NCI-H2029 treated with DMSO at 0.1 percent for 48 hours (cell line): ENCODE measurements at regions not wholly inside any gene's neighbourhood (a gene's known extent, or its start where the extent isn't known, plus 50 kb on each side); places are given as distances from the start of the nearest gene placed in this dataset.

Experiments
- DNase-seq: peaks from one replicate; lab custom pipeline; 2025; lab: John Stamatoyannopoulos, UW

DNA sequence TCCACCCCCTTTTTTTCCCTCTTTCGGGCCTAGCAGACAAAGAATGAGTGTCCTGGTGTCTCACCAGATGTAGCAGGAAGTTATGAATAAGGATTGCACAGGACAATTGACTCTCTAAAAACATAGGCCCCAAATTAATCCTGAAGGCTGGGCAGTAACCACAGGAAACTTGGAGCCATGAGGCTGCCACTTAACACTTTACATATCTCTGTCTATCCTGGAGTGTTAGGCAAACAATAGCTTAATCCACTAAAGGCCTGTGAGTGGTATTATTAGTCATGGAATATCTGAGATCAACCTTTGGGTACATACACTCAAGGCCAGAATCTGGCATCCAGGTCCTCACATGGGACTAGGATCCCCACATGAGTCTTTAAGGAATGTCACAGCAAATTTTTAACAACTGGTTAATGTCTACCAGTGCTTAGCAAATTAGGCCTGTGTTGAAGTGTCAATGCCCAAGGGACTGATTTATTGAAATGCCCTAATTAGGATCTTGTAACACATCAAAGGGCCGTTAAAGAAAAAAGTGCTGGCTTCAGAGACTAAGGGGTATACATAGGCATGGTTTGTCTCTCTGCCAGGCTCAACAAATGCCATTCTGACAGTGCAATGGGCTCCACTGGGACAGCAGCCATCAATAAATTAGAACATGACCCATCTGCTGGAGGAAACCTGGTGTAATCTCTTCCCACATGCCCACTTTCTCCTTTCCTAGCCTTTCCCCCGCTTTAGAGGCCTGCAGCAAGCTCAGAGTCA, 196.7 kb upstream of the TBX20 start:
- DNase-seq, result no peak

GRCh38 chr7:35448486-35448885, 194.6 kb upstream of the TBX20 start:
- no peak for DNase-seq

DNA sequence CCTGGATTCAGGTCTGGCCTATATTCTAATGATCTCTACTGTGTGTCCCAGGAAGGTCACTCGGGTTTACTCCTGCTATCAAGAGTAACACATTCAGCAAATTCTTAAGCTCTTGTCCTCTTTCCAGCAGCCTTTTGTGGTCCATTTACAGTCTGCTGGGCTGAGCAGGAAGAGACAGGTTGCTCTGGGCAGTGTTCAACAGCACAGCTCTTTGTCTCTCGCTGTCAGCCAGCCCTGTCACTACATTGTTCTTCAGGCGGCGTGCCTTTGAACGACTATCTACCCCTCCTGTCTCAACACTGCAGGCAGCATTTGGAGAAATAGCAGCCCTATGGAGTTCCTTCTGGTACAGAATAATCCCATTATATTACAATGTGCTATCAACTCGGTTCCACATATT, 192.2 kb upstream of the TBX20 start:
- no peak for DNase-seq

DNA sequence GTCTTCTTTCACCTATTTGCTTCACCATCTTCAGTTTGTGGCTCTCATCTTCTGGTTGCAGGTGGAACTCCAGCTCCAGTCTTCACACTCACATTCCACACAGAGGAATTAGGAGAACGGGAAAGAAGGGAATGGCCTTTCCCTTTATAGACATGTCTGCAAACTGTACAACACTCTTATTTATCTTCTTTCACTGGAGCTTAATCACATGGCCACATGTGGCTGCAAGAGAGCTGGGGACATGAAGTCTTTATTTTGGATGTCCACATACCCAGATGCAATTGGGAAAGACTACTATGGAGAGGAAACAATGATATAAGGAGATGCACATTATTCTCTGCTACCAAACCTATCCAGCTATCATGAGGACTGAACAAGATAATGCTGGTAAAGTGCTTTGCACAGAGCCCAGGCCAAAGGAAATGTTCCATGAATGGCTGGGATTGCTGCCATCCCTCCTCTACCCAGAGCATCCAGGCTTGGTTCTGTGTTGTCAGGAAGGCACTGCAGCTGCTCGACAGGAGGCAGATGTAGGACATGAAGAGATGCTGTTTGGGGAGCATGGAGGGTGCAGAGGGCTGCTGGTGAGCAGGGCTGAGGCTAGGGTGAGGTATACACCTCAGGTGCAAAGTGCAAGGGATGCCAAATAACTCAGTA, 183.8 kb upstream of the TBX20 start:
- no peak for DNase-seq

GRCh38 chr7:35436452-35436851, 182.6 kb upstream of the TBX20 start:
- DNase-seq, result no peak

GRCh38 chr7:35430547-35431153, 176.8 kb upstream of the TBX20 start:
- DNase-seq, result no peak

DNA sequence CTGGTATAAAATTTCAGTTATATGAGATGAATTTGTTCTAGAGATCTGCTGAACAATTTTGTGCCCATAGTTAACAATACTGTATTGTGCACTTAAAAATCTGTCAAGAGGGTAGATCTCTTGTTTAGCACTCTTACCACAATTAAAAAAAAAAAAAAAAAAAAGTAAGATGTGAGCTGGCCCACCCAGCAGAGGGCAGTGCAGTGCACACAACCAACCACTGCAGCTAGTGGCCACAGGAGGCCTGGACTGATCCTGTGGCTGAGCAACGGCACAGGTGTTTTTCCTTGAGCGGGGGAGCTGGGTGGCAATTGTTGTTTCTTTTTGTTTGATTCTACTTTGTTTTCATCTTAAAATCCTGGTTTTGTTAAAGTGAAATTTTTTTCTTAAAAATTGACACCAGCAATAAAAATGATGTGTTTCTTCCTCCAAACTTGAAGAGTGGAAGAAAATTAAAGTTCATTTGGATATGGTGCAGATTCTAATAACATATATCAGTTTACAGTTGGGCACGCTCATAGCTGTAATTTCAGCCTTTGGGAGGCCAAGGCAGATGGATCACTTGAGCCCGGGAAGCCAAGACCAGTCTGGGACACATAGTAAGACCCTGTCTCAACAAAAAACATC, 171.1 kb upstream of the TBX20 start:
- no peak for DNase-seq

DNA sequence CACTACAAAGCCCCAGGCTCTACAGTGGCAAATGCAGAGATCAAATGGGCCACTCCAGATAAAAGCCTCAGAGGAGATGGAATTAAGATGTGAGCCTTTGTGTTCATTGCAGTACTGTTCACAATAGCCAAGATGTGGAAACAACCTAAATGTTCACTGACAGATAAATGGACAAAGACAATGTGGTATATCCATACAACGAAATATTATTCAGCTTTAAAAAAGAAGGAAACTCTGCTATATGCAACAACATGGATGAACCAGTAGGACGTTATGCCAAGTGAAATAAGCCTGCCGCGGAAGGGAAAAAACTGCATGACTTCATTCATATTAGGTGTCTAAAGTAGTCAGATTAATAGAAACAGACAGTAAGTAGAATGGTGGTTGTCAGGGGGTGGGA, 170.5 kb upstream of the TBX20 start:
- no peak for DNase-seq

GRCh38 chr7:35422715-35423114, 168.8 kb upstream of the TBX20 start:
- DNase-seq, result no peak

DNA sequence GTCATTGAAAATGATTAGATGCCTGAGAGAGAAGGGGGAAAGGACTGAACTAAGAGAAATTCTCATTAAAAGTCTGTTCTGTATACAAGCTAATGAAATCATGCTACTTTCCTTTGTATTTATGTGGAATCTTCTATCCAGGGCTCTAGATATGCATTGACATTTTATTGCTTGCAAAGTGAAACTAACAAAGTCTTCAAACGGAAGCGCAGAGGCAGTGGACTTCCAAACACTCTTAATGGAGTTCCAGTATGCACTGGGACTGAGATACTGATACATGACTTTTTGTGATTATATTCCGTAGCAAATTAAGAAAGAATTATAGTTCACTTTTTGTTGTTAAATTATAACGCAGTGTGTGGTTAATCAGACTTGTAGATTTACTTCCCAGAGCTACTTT, 166.8 kb upstream of the TBX20 start:
- no peak for DNase-seq

DNA sequence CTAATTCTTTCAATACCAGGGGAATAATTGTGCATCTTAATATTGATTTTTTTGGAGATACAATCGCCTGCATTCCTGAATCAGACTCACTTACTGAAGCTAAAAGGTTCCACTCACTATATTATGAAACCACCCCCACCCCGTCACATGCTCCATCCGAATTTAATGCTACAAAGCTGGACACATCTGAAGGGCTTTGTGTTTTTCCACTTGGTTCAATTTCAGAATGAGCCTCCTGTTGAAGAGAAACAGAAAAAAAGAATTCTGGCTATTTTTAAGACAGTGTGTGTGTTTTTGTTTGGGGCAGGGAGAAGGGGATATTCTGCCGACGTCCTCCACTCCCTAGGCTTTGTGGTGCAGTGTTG, 165.5 kb upstream of the TBX20 start:
- DNase-seq, result no peak

DNA sequence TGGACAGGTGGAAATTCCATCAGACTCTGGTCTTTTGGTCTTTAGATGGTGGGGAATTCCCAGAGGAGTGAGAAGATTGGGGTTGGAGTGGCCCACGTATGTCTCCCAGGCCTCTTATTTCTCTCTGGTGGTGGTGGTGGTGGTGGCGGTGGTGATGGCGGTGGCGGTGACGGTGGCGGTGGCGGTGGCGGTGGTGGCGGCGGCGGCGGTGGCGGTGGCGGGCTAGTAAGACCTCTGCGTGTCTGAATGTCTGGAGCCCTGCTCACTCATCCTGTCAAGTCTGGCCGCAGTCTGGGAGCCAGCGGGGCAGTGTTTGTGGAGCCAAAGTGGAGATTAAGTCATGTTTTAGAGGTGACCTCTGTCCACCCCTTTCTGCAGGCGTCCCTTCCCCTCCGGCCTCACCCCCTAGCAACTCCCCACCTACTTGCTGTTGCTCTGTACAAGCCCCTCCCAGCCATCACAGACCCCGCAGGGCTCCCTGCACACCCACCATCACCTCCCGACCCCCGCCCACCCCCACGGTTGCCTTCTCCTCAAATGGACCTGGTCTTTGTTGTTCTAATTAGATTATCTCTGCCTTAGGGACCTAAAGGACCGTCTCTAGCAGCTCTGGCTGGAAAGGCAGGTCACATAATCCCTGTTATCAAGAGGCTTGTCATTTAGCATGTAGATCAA, 165.0 kb upstream of the TBX20 start:
- no peak for DNase-seq

DNA sequence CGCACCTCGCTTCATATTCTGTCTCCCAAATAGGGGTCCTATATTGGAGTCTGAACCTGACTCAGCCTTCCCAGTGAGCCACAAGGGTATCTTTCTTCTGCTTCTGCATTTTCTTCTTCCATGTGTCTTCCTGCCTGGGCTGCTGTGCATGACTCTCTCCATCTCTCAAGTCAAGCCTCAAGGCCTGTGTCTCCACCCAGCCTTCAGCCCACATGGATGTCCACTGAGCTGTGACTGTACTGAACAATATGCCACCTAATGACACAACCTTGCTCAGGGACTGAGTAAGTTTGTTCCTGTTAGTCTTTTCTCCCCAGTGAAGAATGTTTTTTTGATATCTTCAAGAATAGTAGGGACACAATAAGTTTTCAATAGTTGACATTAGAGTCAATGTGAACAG, 162.7 kb upstream of the TBX20 start:
- no peak for DNase-seq

- DNase-seq, result no peak
These were observed 161.5 kb upstream of the TBX20 start for GRCh38 chr7:35415411-35415822.

DNA sequence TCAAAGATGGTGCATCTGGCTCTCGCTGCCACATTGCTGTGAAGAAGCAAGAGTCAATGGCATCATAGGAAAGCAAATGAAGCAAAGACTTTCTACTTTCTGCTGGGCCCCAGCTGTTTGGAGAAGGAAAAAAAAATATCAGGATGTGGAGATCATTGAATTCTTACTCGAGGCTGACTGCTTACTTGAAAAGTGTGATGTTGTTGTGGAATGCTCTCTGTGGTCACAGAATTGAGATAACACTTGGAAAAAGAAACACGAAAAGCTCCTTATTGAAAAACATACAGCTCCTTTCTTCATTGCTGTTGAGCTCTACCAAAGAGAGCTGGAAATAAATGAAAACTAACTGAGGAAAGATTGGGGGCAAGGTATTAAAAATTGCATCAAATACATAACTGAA, 157.4 kb upstream of the TBX20 start:
- no peak for DNase-seq

DNA sequence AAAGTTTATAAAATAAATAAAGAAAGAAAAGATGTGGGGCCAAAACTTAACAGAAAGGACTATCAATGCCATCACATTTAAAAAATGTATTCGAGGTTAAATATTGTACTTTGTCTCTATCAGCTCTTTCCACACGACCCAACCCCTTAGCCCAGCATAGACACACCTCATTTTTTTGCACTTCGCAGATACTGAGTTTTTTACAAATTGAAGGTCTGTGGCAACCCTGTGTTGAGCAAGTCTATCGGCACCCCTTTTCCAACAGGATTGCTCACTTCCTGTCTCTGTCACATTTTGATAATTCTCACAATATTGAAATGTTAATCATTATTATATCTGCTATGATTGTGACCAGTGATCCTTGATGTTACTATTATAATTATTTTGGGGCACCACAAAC, 151.6 kb upstream of the TBX20 start:
- DNase-seq, result no peak

- no peak for DNase-seq
These were observed 147.4 kb upstream of the TBX20 start for GRCh38 chr7:35401217-35401879.

DNA sequence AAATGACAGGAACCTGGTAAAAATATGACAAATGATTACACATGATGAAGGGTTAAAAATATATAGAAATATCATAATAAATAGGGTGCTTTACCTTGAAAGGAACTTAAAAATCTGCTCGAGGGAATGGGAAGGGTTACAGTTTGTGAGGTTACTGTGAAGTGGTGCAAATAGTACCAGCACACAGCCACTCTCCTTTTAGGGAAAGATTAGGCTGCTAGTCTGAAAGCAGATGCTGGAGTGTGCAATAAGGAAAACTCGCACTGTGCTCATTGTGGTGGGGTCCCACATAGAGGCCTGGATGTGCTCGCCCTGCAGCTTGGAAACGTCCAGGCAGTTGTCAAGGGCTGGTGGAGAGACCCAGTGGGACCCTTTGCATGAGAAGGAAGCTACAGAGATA, 145.9 kb upstream of the TBX20 start:
- DNase-seq, result no peak

DNA sequence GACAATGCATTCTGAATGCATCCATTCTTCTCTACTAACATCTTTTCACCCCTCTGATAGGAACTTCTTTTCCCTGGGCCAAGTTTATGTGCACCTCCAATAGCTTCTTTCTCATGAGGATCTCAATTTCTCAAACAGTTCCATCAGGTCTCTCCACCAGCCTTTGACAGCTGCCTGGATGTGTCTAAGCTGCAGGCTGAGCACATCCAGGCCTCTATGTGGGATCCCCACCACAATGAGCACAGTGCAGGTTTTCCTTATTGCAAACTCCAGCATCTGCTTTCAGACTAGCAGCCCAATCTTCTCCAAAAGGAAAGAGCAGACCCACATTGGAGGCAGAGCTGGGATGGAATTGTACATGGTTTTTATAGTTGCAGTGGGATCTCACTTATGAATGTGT, 145.3 kb upstream of the TBX20 start:
- no peak for DNase-seq

DNA sequence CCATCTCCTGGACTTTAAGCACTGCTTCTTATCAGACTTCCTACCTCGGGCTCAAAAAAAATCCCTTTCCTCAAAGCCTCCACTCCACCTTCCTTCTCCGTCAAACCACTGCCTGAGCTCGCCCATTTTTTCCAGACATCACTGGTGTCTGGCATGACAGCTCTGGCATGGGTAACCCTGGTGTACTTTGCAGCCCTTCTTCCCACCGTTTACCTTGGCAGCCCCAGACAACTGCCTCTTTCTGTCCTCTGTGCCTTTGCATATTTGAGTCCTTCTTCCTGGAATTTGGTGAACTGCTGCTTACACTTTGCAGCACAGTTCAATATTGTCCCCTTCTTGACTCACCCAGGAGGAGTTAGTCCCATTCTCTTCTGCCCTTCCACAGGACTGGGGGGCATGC, 144.6 kb upstream of the TBX20 start:
- DNase-seq, result no peak

GRCh38 chr7:35390146-35390545, 136.2 kb upstream of the TBX20 start:
- no peak for DNase-seq

DNA sequence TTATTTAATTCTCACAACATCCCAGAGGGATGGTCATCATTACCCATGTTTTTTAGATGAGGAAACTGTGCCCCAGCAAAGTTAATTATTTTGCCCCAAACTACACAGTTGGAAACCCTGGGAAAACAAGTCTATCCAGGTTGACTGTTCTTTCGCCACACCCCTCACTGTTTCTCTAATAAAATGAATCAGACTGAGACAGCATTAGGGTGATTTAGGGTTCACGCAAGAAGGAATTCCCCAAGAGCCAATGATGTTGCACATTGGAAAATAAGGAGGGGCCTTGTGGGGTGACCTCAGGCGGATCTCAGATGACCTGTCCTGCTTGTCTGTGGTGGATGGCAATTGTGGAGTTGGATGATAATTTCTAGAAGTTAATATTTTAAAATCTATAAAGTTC, 135.7 kb upstream of the TBX20 start:
- no peak for DNase-seq
